ENCODE measurements at regions not wholly inside any gene's neighbourhood (a gene's known extent, or its start where the extent isn't known, plus 50 kb on each side); places are given as distances from the start of the nearest gene placed in this dataset.

GRCh38 chr4:178612733-178613132 lies 1170.5 kb upstream of the AGA start:
- TF ChIP-seq CTCF (IDR thresholded peaks at IDR 0.05; ENCODE audit: low read length) (no peak), EZH2 (optimal IDR thresholded peaks at IDR 0.05; ENCODE audit: low read depth, low read length) (no peak), EZH2phosphoT487 (IDR thresholded peaks at IDR 0.05; ENCODE audit: low read length) (no peak)

Data from MM.1S (cell line).